Small intestine (tissue), 7 donors: ENCODE measurements at regions not wholly inside any gene's neighbourhood (a gene's known extent, or its start where the extent isn't known, plus 50 kb on each side); places are given as distances from the start of the nearest gene placed in this dataset.
"Not testable (repeated sequence)": the region's sequence is repeated elsewhere in the genome, so short reads cannot be mapped to it uniquely, and the experiment has no call there.

Experiments used
- DNase-seq, 2 donors: peaks; one replicate each; pipeline versions ENCODE4 v3.0.0 to v3.0.0-alpha.2; 2013
- FAIRE-seq: peaks from 2 replicates; lab custom pipeline; 2012; peaks lifted over from hg19 to GRCh38; lab: Jason Lieb, UNC
- H3K27ac ChIP-seq, 3 donors: one replicate each; pipeline ENCODE4 v1.5.1; 2013; ENCODE audit warnings: low read length in 2 of 3, mild to moderate bottlenecking in 2 of 3, control low read depth in 1 of 3, inconsistent platforms in 1 of 3, low read depth in 1 of 3, moderate library complexity in 1 of 3
- H3K27me3 ChIP-seq, 3 donors: one replicate each; pipeline ENCODE4 v1.6.1; 2013; ENCODE audit warnings: low read length in 3 of 3, inconsistent platforms in 1 of 3; ENCODE audit not compliant: control insufficient read depth in 3 of 3, insufficient read depth in 3 of 3
- H3K36me3 ChIP-seq, 3 donors: one replicate each; pipeline ENCODE4 v1.6.1; 2013; ENCODE audit warnings: low read length in 3 of 3, inconsistent platforms in 1 of 3, low read depth in 1 of 3, mild to moderate bottlenecking in 1 of 3, moderate library complexity in 1 of 3; ENCODE audit not compliant: control insufficient read depth in 3 of 3, insufficient read depth in 2 of 3
- H3K4me1 ChIP-seq, 3 donors: one replicate each; pipeline ENCODE4 v1.6.1; 2013; ENCODE audit warnings: low read length in 2 of 3, inconsistent platforms in 1 of 3, low read depth in 1 of 3, mild to moderate bottlenecking in 1 of 3, moderate library complexity in 1 of 3; ENCODE audit not compliant: control insufficient read depth in 3 of 3, insufficient read depth in 2 of 3
- H3K4me3 ChIP-seq, 3 donors: one replicate each; pipeline ENCODE4 v1.5.1; 2013; ENCODE audit warnings: low read length in 3 of 3, control low read depth in 1 of 3, inconsistent platforms in 1 of 3, low read depth in 1 of 3, mild to moderate bottlenecking in 1 of 3, moderate library complexity in 1 of 3
- H3K9me3 ChIP-seq, 2 donors: one replicate each; pipeline ENCODE4 v1.6.1; 2013; ENCODE audit warnings: low read depth in 1 of 2, low read length in 1 of 2; ENCODE audit not compliant: control insufficient read depth in 2 of 2, insufficient read depth in 1 of 2
- WGBS, 3 donors: extraction: QIAGEN DNeasy Blood & Tissue Kit; methylation state at CpG; one replicate each; pipeline ENCODE4 v1.1.7; 2013; 5-methylcytosine and 5-hydroxymethylcytosine counted together
- donor health status: healthy with polysubstance abuse.
- donor health status: control.
- donor health status: control.
- donor health status: Bipolar disorder and iron deficiency.
- donor health status: healthy.

DNA sequence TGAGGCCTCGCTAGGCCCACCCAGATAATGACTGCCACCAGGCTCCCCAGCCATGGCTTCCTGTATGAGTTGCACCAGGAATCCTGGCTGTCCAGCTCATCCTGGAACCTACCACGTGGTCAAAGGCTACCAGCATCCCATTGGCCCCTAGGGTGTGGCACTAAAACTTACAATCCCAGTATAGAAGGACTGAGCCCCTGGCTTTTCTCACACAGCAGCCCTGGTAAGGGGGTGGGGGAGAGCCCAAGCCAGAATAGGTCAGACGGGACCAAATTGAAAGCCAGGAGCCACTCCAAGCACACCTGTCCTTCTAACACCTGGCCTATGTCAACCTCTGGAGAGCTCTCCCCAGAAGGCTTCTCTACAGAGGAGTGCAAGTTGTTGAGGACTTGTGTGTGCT, 269.3 kb upstream of the AGTR2 start:
- H3K4me1 ChIP-seq = no peaks in the 10 kb centered on the region
- FAIRE-seq = no peak
- no peaks in the 10 kb centered on the region for H3K36me3 ChIP-seq
- no peak for DNase-seq
- H3K4me3 ChIP-seq = no peak overlapping the region
- peaks cover 0 to 70% of the 10 kb centered on the region in 2 donors for H3K9me3 ChIP-seq
- peaks cover 0 to 2% (median 0%) of the 10 kb centered on the region in 3 donors for H3K27me3 ChIP-seq
- WGBS, 3 donors = 70 to 88% (median 85%) methylated on average over 3 of the region's 3 CpGs
- H3K27ac ChIP-seq = no peak overlapping the region

GRCh38 chrX:115902995-115903394, 267.5 kb upstream of the AGTR2 start:
- Histone ChIP-seq H3K27ac (no peak overlapping the region), H3K9me3 (peaks cover 0 to 75% of the 10 kb centered on the region in 2 donors), H3K36me3 (no peaks in the 10 kb centered on the region), H3K4me1 (no peaks in the 10 kb centered on the region), H3K4me3 (no peak overlapping the region), H3K27me3 (peaks cover 0 to 2% (median 0%) of the 10 kb centered on the region in 3 donors)
- 73 to 95% (median 90%) methylated on average over 7 of the region's 7 CpGs for WGBS, 3 donors
- FAIRE-seq (no peak), DNase-seq (no peak)

GRCh38 chrX:115906276-115906675, 264.3 kb upstream of the AGTR2 start:
- Histone ChIP-seq H3K36me3 (no peaks in the 10 kb centered on the region), H3K4me3 (no peak overlapping the region), H3K9me3 (peaks cover 0 to 53% of the 10 kb centered on the region in 2 donors), H3K27me3 (peaks cover 0 to 2% (median 0%) of the 10 kb centered on the region in 3 donors), H3K27ac (no peak overlapping the region), H3K4me1 (no peaks in the 10 kb centered on the region)
- DNase-seq = no peak
- no peak for FAIRE-seq
- 86 to 94% (median 87%) methylated on average over 2 of the region's 2 CpGs for WGBS, 3 donors

DNA sequence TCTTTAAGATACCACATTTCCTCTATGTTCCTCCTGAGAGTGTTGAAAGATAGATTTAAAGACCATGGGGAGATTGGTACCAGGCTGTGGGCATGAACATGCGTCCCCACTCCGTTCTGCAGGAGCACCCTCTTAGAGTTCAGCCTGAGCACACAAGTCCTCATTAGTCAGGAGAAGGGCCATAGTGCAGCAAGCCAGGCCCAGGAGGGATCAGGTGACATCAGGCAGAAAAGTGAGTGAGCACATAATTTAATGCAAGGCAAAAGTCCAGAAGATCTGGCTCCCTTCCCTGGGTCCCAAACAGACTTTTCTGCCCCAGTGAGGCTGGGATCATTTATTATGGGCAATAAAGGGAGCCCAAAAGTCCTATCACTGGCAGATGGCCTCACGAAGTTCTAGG, 263.7 kb upstream of the AGTR2 start:
- no peak overlapping the region for H3K27ac ChIP-seq
- 49 to 71% (median 51%) methylated on average over 3 of the region's 3 CpGs for WGBS, 3 donors
- peaks cover 0 to 53% of the 10 kb centered on the region in 2 donors for H3K9me3 ChIP-seq
- H3K27me3 ChIP-seq = peaks cover 0 to 2% (median 0%) of the 10 kb centered on the region in 3 donors
- H3K36me3 ChIP-seq = no peaks in the 10 kb centered on the region
- no peak for FAIRE-seq
- peak in 1 of 2 donors; percentile 58 for DNase-seq
- no peak overlapping the region for H3K4me3 ChIP-seq
- H3K4me1 ChIP-seq = no peaks in the 10 kb centered on the region

DNA sequence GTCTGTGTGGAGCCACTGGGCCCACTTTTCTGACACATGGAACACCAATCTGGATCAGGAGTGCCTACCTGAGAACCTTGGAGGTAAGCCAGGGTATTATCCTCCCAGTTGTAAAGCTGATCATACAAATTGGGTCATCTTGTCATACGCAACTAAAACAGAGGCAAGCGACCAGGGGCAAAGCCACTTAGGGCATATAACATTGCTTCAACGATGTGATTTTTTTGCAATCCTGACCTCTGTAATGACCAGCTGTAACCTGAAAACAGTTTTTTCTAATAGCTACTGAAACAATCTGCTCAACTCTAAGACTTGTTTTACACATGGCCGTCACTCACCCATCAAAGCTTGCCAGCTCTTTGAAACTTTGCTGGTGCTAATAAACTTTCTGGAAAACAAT, 261.5 kb upstream of the AGTR2 start:
- Histone ChIP-seq H3K4me3 (no peak overlapping the region), H3K27me3 (no peaks in the 10 kb centered on the region), H3K27ac (no peak overlapping the region), H3K36me3 (no peaks in the 10 kb centered on the region), H3K9me3 (peaks cover 0 to 44% of the 10 kb centered on the region in 2 donors), H3K4me1 (no peaks in the 10 kb centered on the region)
- WGBS, 3 donors = 69 to 94% (median 87%) methylated on average over 4 of the region's 4 CpGs
- no peak for FAIRE-seq
- no peak for DNase-seq

- no peak for DNase-seq
- no peaks in the 10 kb centered on the region for H3K4me1 ChIP-seq
- FAIRE-seq = no peak
- 40 to 91% (median 80%) methylated on average over 1 to 2 of the region's 2 CpGs for WGBS, 3 donors
- no peaks in the 10 kb centered on the region for H3K27me3 ChIP-seq
- no peak overlapping the region for H3K4me3 ChIP-seq
- H3K36me3 ChIP-seq = no peaks in the 10 kb centered on the region
- no peak overlapping the region for H3K27ac ChIP-seq
- H3K9me3 ChIP-seq = peaks cover 0 to 30% of the 10 kb centered on the region in 2 donors
Measured at GRCh38 chrX:115911967-115912366, 258.6 kb upstream of the AGTR2 start.

DNA sequence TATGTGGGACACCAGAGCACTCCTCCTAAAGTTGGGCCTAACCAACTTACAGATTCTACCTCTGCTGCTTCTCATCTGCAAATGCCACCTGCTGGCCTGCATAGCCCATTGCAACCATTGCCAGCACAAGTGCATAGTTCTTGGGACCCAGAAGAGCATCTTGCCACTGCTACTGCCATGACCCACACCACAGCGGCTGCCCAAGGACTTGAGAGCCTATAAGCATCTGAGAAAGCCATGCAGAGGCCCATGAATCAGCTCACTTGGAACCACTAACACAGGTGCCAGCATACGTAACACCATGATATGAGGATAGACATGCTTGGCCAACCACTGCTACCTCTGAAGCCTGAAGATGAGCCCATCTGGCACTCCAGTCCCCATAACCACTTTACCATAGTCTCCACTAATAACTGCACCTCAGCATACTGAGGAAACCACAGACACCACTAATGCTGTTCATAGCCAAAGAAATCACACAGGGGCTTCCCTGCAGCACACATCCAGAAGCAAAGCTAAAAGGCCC, 258.1 kb upstream of the AGTR2 start:
- 63 to 95% (median 87%) methylated on average over 2 of the region's 2 CpGs for WGBS, 3 donors
- Histone ChIP-seq H3K36me3 (no peaks in the 10 kb centered on the region), H3K27ac (no peak overlapping the region), H3K27me3 (no peaks in the 10 kb centered on the region), H3K4me3 (no peak overlapping the region), H3K4me1 (no peaks in the 10 kb centered on the region), H3K9me3 (peaks cover 0 to 26% of the 10 kb centered on the region in 2 donors)
- no peak for FAIRE-seq
- DNase-seq = no peak

DNA sequence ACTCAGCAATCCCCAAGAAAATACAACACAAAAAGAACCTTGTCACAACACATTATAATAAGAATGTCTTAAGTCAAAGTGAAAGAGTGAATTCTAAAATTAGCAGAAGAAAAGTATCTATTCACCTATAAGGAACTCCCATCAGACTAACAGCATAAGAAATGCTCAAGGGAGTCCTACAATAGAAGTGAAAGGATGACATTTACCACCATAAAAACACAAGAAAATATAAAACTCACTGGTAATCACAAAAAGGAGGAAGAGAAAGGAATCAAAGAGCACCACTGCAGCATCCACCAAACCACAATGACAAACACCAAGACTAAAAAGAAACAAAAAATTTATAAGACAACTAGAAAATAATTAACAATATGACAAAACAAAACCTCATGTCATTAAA, 257.0 kb upstream of the AGTR2 start:
- no peak overlapping the region for H3K27ac ChIP-seq
- no peak overlapping the region for H3K4me3 ChIP-seq
- no peaks in the 10 kb centered on the region for H3K27me3 ChIP-seq
- DNase-seq (no peak), FAIRE-seq (no peak)
- H3K4me1 ChIP-seq = no peaks in the 10 kb centered on the region
- H3K36me3 ChIP-seq = no peaks in the 10 kb centered on the region
- peaks cover 0 to 21% of the 10 kb centered on the region in 2 donors for H3K9me3 ChIP-seq

- not testable (repeated sequence) for H3K36me3 ChIP-seq, DNase-seq, H3K4me3 ChIP-seq, FAIRE-seq, H3K27me3 ChIP-seq, H3K27ac ChIP-seq, H3K4me1 ChIP-seq
- peaks cover 0 to 16% of the 10 kb centered on the region in 2 donors for H3K9me3 ChIP-seq
- WGBS, 3 donors = 84 to 100% (median 90%) methylated on average over 3 of the region's 3 CpGs
Measured at GRCh38 chrX:115915625-115916024, 254.9 kb upstream of the AGTR2 start.
